Caco-2 (cell line): ENCODE measurements at regions not wholly inside any gene's neighbourhood (a gene's known extent, or its start where the extent isn't known, plus 50 kb on each side); places are given as distances from the start of the nearest gene placed in this dataset.

ENCODE experiments used
- BruUV-seq: library from RNA; stranded (reverse); fragments of 400-500 nt; replicated peaks from 2 replicates; lab custom pipeline; 2021; lab: Mats Ljungman, UMichigan
- CTCF ChIA-PET: fragments of 300-600 bp; sonication (Branson Sonifier 250); formaldehyde crosslinking; loops from one replicate; lab custom pipeline; 2022; ENCODE audit warnings: antibody characterized with exemption; lab: Charles Lee
- POLR2A ChIA-PET: fragments of 300-600 bp; sonication (Branson Sonifier 250); formaldehyde crosslinking; loops from one replicate; lab custom pipeline; 2022; ENCODE audit warnings: antibody characterized with exemption; lab: Charles Lee
- DNase-seq, 2 experiments: peaks; one replicate each; pipeline versions ENCODE4 v3.0.0 to v3.0.0-alpha.2; 2020 to 2022
- H3K27me3 ChIP-seq: replicated peaks from 2 replicates; pipeline ENCODE4 v1.6.0; 2011; ENCODE audit warnings: low read length; ENCODE audit not compliant: control insufficient read depth, insufficient read depth
- H3K36me3 ChIP-seq: 2 replicates; pipeline ENCODE4 v1.5.1; 2011; ENCODE audit warnings: low read length; ENCODE audit not compliant: control insufficient read depth, insufficient read depth
- H3K4me1 ChIP-seq: fragments of 250-450 bp; sonication (Bioruptor Pico); 2 replicates; pipeline ENCODE4 v1.5.1; 2020; ENCODE audit warnings: mild to moderate bottlenecking
- H3K4me3 ChIP-seq: 2 replicates; pipeline ENCODE4 v1.5.1; 2011; ENCODE audit warnings: low read depth, mild to moderate bottlenecking, control low read depth, low read length
- H3K9me3 ChIP-seq: fragments of 250-450 bp; sonication (Bioruptor Pico); 2 replicates; pipeline ENCODE4 v1.5.1; 2020; ENCODE audit warnings: mild to moderate bottlenecking, moderate library complexity
- H3K27ac Mint-ChIP-seq: one replicate; pipeline ENCODE4 v1.8.0; 2022; ENCODE audit warnings: mixed read lengths; ENCODE audit not compliant: unreplicated experiment
- H3K27me3 Mint-ChIP-seq: one replicate; pipeline ENCODE4 v1.8.0; 2022; ENCODE audit warnings: mixed read lengths; ENCODE audit not compliant: insufficient read depth, unreplicated experiment
- H3K36me3 Mint-ChIP-seq: one replicate; pipeline ENCODE4 v1.8.0; 2022; ENCODE audit warnings: mild to moderate bottlenecking, mixed read lengths; ENCODE audit not compliant: insufficient read depth, unreplicated experiment
- H3K4me1 Mint-ChIP-seq: one replicate; pipeline ENCODE4 v1.8.0; 2022; ENCODE audit warnings: low read depth, mixed read lengths; ENCODE audit not compliant: unreplicated experiment
- H3K4me3 Mint-ChIP-seq: one replicate; pipeline ENCODE4 v1.8.0; 2022; ENCODE audit warnings: mild to moderate bottlenecking, moderate library complexity, mixed read lengths; ENCODE audit not compliant: unreplicated experiment
- H3K9me3 Mint-ChIP-seq: one replicate; pipeline ENCODE4 v1.8.0; 2022; ENCODE audit warnings: mixed read lengths; ENCODE audit not compliant: unreplicated experiment
- CTCF ChIP-seq, 2 experiments: fragments of 200-600 bp in 1 of 2; IDR thresholded peaks; 1 replicate in 1 of 2; 2 replicates in 1 of 2; pipeline versions ENCODE4 v1.5.1 to v1.8.0; 2011 to 2022; ENCODE audit warnings: antibody characterized with exemption in 1 of 2, control low read depth in 1 of 2, inconsistent platforms in 1 of 2, low read depth in 1 of 2, low read length in 1 of 2, mild to moderate bottlenecking in 1 of 2, moderate library complexity in 1 of 2; ENCODE audit not compliant: insufficient read depth in 1 of 2, severe bottlenecking in 1 of 2, unreplicated experiment in 1 of 2
- intact Hi-C: fragments of 100-400 bp; cut with micrococcal nuclease; formaldehyde crosslinking; loops from one replicate; pipeline ENCODE4 v1.10.0; 2022; ENCODE audit not compliant: unreplicated experiment

GRCh38 chr12:127542391-127542790, 724.6 kb upstream of the TMEM132C start:
- H3K9me3 Mint-ChIP-seq, result no peaks in the 10 kb centered on the region
- H3K27ac Mint-ChIP-seq, result no peak overlapping the region
- DNase-seq, result no peak
- no peak overlapping the region for H3K4me3 Mint-ChIP-seq
- H3K27me3 Mint-ChIP-seq, result no peaks in the 10 kb centered on the region
- Histone ChIP-seq H3K27me3 (no peaks in the 10 kb centered on the region), H3K9me3 (0 out of 2 replicates have a peak, but pooled peaks cover 4% of the 10 kb centered on the region), H3K4me3 (no peak overlapping the region), H3K4me1 (peaks cover 13% of the 10 kb centered on the region), H3K36me3 (no peaks in the 10 kb centered on the region)
- ChIA-PET POLR2A (no interaction called here), CTCF (no interaction called here)
- peaks cover 13% of the 10 kb centered on the region for H3K4me1 Mint-ChIP-seq
- TF ChIP-seq CTCF (IDR thresholded peaks at IDR 0.05; ENCODE audit: insufficient read depth in 1 of 2, low read depth in 1 of 2, low read length in 1 of 2, severe bottlenecking in 1 of 2, unreplicated experiment in 1 of 2), result no peak
- intact Hi-C loops, result no loop called here
- BruUV-seq, result no TSS peak
- H3K36me3 Mint-ChIP-seq, result no peaks in the 10 kb centered on the region

GRCh38 chr12:127542931-127543330, 724.0 kb upstream of the TMEM132C start:
- no peak overlapping the region for H3K27ac Mint-ChIP-seq
- Histone ChIP-seq H3K36me3 (no peaks in the 10 kb centered on the region), H3K9me3 (0 out of 2 replicates have a peak, but pooled peaks cover 4% of the 10 kb centered on the region), H3K27me3 (no peaks in the 10 kb centered on the region), H3K4me1 (peaks cover 13% of the 10 kb centered on the region), H3K4me3 (no peak overlapping the region)
- H3K36me3 Mint-ChIP-seq, result no peaks in the 10 kb centered on the region
- DNase-seq, result no peak
- ChIA-PET POLR2A (no interaction called here), CTCF (no interaction called here)
- H3K4me3 Mint-ChIP-seq, result no peak overlapping the region
- no peaks in the 10 kb centered on the region for H3K9me3 Mint-ChIP-seq
- peaks cover 13% of the 10 kb centered on the region for H3K4me1 Mint-ChIP-seq
- no peak for TF ChIP-seq CTCF (IDR thresholded peaks at IDR 0.05; ENCODE audit: insufficient read depth in 1 of 2, low read depth in 1 of 2, low read length in 1 of 2, severe bottlenecking in 1 of 2, unreplicated experiment in 1 of 2)
- intact Hi-C loops, result no loop called here
- no TSS peak for BruUV-seq
- no peaks in the 10 kb centered on the region for H3K27me3 Mint-ChIP-seq

DNA sequence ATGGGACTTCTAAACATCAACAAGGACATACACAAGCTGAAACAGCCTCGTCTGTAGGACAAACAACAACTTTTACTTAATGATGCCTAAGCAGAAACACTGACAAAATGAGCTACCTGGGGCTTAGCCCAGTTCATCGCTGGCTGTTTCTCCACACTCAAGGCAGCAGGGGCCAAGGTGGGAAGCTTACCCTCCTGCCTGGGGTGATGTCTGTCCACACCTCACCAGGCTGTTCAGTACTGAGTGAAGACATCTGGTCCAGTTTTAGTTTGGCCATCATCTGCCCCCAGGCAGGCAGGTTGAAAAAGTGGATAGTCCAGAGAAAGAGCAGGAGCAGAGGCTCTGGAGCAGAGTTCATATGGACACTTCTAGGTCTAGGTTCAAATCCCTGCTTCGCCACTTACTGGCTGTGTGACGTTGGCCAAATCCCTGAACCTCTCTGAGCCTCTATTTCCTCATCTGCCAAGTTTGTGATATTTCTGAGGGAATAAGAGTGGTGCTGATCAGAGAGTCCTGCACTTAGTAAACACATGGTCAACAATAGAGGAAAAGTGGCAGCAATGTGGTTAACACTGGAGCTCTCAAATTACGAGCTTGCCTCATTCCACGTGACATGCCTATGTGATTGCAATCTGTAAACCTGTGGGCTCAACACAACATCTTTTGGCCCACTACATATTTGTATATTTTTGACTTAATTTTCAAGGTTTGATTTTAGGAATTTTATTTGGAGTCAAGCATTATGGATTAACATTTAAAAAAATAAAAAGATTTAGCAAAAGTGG, 720.1 kb upstream of the TMEM132C start:
- Histone ChIP-seq H3K4me1 (peaks cover 12% of the 10 kb centered on the region), H3K27me3 (no peaks in the 10 kb centered on the region), H3K9me3 (0 out of 2 replicates have a peak, but pooled peaks cover 4% of the 10 kb centered on the region), H3K36me3 (no peaks in the 10 kb centered on the region), H3K4me3 (no peak overlapping the region)
- TF ChIP-seq CTCF (IDR thresholded peaks at IDR 0.05; ENCODE audit: insufficient read depth in 1 of 2, low read depth in 1 of 2, low read length in 1 of 2, severe bottlenecking in 1 of 2, unreplicated experiment in 1 of 2), result no peak
- BruUV-seq, result no TSS peak
- Mint-ChIP-seq H3K9me3 (no peaks in the 10 kb centered on the region), H3K4me1 (peaks cover 12% of the 10 kb centered on the region), H3K36me3 (no peaks in the 10 kb centered on the region), H3K4me3 (no peak overlapping the region), H3K27ac (no peak overlapping the region), H3K27me3 (no peaks in the 10 kb centered on the region)
- no peak for DNase-seq
- intact Hi-C loops, result no loop called here
- POLR2A ChIA-PET, result no interaction called here
- CTCF ChIA-PET, result no interaction called here
